Natural killer cell (primary cell): ENCODE measurements at regions not wholly inside any gene's neighbourhood (a gene's known extent, or its start where the extent isn't known, plus 50 kb on each side); places are given as distances from the start of the nearest gene placed in this dataset.

ENCODE experiments used
- ATAC-seq, 3 donors: fragments of 150-1000 bp in 2 of 3; fragments of 200-7000 bp in 1 of 3; cut with Tn5 transposase; 1 replicate in 1 of 3; 2 replicates in 2 of 3; pipeline ENCODE4 v1.10.0; 2021; ENCODE audit warnings: mild to moderate bottlenecking in 2 of 3, moderate library complexity in 2 of 3
- DNase-seq, 2 donors: peaks; one replicate each; pipeline versions ENCODE4 v3.0.0 to v3.0.0-alpha.2; 2013 to 2021; ENCODE audit warnings: mixed read lengths in 1 of 2
- H3K27ac ChIP-seq: one replicate; pipeline ENCODE4 v1.5.1; 2013; ENCODE audit warnings: mild to moderate bottlenecking, low read length
- H3K27me3 ChIP-seq: one replicate; pipeline ENCODE4 v1.6.1; 2013; ENCODE audit warnings: low read length; ENCODE audit not compliant: control insufficient read depth, insufficient read depth
- H3K36me3 ChIP-seq: one replicate; pipeline ENCODE4 v1.6.1; 2013; ENCODE audit warnings: low read length; ENCODE audit not compliant: control insufficient read depth, insufficient read depth
- H3K4me1 ChIP-seq: one replicate; pipeline ENCODE4 v1.6.1; 2013; ENCODE audit warnings: low read length; ENCODE audit not compliant: control insufficient read depth, insufficient read depth
- H3K4me3 ChIP-seq: one replicate; pipeline ENCODE4 v1.5.1; 2013; ENCODE audit warnings: low read length
- H3K9me3 ChIP-seq: one replicate; pipeline ENCODE4 v1.6.1; 2013; ENCODE audit warnings: low read length; ENCODE audit not compliant: control insufficient read depth, insufficient read depth
- H3K27ac Mint-ChIP-seq, 2 donors: one replicate each; pipeline ENCODE4 v1.8.0; 2022; ENCODE audit warnings: mild to moderate bottlenecking in 2 of 2, mixed read lengths in 2 of 2, moderate library complexity in 1 of 2
- H3K27me3 Mint-ChIP-seq, 2 donors: one replicate each; pipeline ENCODE4 v1.8.0; 2022; ENCODE audit warnings: low read depth in 2 of 2, mixed read lengths in 2 of 2
- H3K36me3 Mint-ChIP-seq: one replicate; pipeline ENCODE4 v1.8.0; 2022; ENCODE audit warnings: mixed read lengths
- H3K4me1 Mint-ChIP-seq, 2 donors: one replicate each; pipeline ENCODE4 v1.8.0; 2022; ENCODE audit warnings: mixed read lengths in 2 of 2
- H3K4me3 Mint-ChIP-seq: one replicate; pipeline ENCODE4 v1.8.0; 2022; ENCODE audit warnings: mild to moderate bottlenecking, moderate library complexity, mixed read lengths
- H3K9me3 Mint-ChIP-seq, 2 donors: one replicate each; pipeline ENCODE4 v1.8.0; 2022; ENCODE audit warnings: mixed read lengths in 2 of 2
- CTCF ChIP-seq: fragments of 200-600 bp; IDR thresholded peaks from one replicate; pipeline ENCODE4 v1.8.0; 2022; ENCODE audit warnings: antibody characterized with exemption
- WGBS: methylation state at CpG from one replicate; pipeline ENCODE4 v1.1.7; 2013; ENCODE audit warnings: missing lambda C conversion rate; ENCODE audit not compliant: insufficient coverage; 5-methylcytosine and 5-hydroxymethylcytosine counted together
- intact Hi-C: fragments of 100-400 bp; cut with micrococcal nuclease; formaldehyde crosslinking; loops from one replicate; pipeline ENCODE4 v1.14.2; 2022

- Histone ChIP-seq H3K9me3 (no peaks in the 10 kb centered on the region), H3K36me3 (no peaks in the 10 kb centered on the region), H3K4me1 (no peaks in the 10 kb centered on the region), H3K27me3 (no peaks in the 10 kb centered on the region), H3K4me3 (no peak overlapping the region), H3K27ac (no peak overlapping the region)
- DNase-seq (no peak), ATAC-seq (no peak)
- peaks cover 3 to 7% of the 10 kb centered on the region in 2 donors for H3K27me3 Mint-ChIP-seq
- WGBS, result 100% methylated on average over 1 of the region's 1 CpG
- no peaks in the 10 kb centered on the region for H3K4me1 Mint-ChIP-seq
- TF ChIP-seq CTCF, result no peak
- H3K36me3 Mint-ChIP-seq, result peaks cover 6% of the 10 kb centered on the region
- H3K9me3 Mint-ChIP-seq, result peaks cover 0 to 4% of the 10 kb centered on the region in 2 donors
- intact Hi-C loops, result no loop called here
- no peak overlapping the region for H3K27ac Mint-ChIP-seq
- no peak overlapping the region for H3K4me3 Mint-ChIP-seq
Measured at GRCh38 chr4:89549907-89550306, 242.3 kb upstream of the GPRIN3 start.

GRCh38 chr4:89545315-89545714 lies 237.7 kb upstream of the GPRIN3 start:
- no peak overlapping the region for H3K4me3 ChIP-seq
- intact Hi-C loops, result no loop called here
- no peak for TF ChIP-seq CTCF
- Mint-ChIP-seq H3K27me3 (peaks cover 3 to 7% of the 10 kb centered on the region in 2 donors), H3K4me1 (peaks cover 2% of the 10 kb centered on the region in 2 donors), H3K9me3 (peaks cover 6 to 12% of the 10 kb centered on the region in 2 donors), H3K4me3 (no peak overlapping the region), H3K36me3 (peaks cover 17% of the 10 kb centered on the region), H3K27ac (no peak overlapping the region)
- no peak for ATAC-seq
- no peak overlapping the region for H3K27ac ChIP-seq
- WGBS, result no CpG with 5 or more reads among the region's 1 CpG
- H3K27me3 ChIP-seq, result no peaks in the 10 kb centered on the region
- H3K9me3 ChIP-seq, result peaks cover 5% of the 10 kb centered on the region
- H3K4me1 ChIP-seq, result no peaks in the 10 kb centered on the region
- no peak for DNase-seq
- no peaks in the 10 kb centered on the region for H3K36me3 ChIP-seq

- ATAC-seq, result no peak
- H3K27me3 ChIP-seq, result no peaks in the 10 kb centered on the region
- no peak overlapping the region for H3K4me3 Mint-ChIP-seq
- H3K27ac Mint-ChIP-seq, result no peak overlapping the region
- H3K36me3 ChIP-seq, result no peaks in the 10 kb centered on the region
- no peak for TF ChIP-seq CTCF
- no peak for DNase-seq
- H3K27ac ChIP-seq, result no peak overlapping the region
- intact Hi-C loops, result no loop called here
- peaks cover 0 to 7% of the 10 kb centered on the region in 2 donors for H3K27me3 Mint-ChIP-seq
- H3K4me1 Mint-ChIP-seq, result peaks cover 8 to 12% of the 10 kb centered on the region in 2 donors
- H3K36me3 Mint-ChIP-seq, result peaks cover 17% of the 10 kb centered on the region
- H3K9me3 ChIP-seq, result peaks cover 5% of the 10 kb centered on the region
- H3K9me3 Mint-ChIP-seq, result peaks cover 6 to 12% of the 10 kb centered on the region in 2 donors
- H3K4me1 ChIP-seq, result no peaks in the 10 kb centered on the region
- H3K4me3 ChIP-seq, result no peak overlapping the region
Measured at GRCh38 chr4:89541998-89542397, 234.4 kb upstream of the GPRIN3 start.
